Activated CD8-positive, alpha-beta memory T cell treated with anti-CD3 and anti-CD28 coated beads, Interleukin-2, amount 10 ng/mL, durations not matched to agents 7 days and 5 days (primary cell): ENCODE measurements at regions not wholly inside any gene's neighbourhood (a gene's known extent, or its start where the extent isn't known, plus 50 kb on each side); places are given as distances from the start of the nearest gene placed in this dataset.

Source experiments
- ATAC-seq: fragments of 150-1000 bp; cut with Tn5 transposase; one replicate; pipeline ENCODE4 v1.10.0; 2021; ENCODE audit warnings: moderate library complexity
- CTCF ChIA-PET: fragments of 350-600 bp; sonication (Branson Sonifier 250); formaldehyde crosslinking; loops from one replicate; lab custom pipeline; 2021; ENCODE audit warnings: antibody characterized with exemption; lab: Charles Lee
- DNase-seq: peaks from one replicate; pipeline ENCODE4 v3.0.0-alpha.2; 2020
- H3K27ac Mint-ChIP-seq: one replicate; pipeline ENCODE4 v1.8.0; 2021; ENCODE audit warnings: mild to moderate bottlenecking, mixed read lengths
- H3K27me3 Mint-ChIP-seq: one replicate; pipeline ENCODE4 v1.8.0; 2021; ENCODE audit warnings: mixed read lengths
- H3K36me3 Mint-ChIP-seq: one replicate; pipeline ENCODE4 v1.8.0; 2021; ENCODE audit warnings: mild to moderate bottlenecking, mixed read lengths
- H3K4me1 Mint-ChIP-seq: one replicate; pipeline ENCODE4 v1.8.0; 2021; ENCODE audit warnings: mixed read lengths
- H3K4me3 Mint-ChIP-seq: one replicate; pipeline ENCODE4 v1.8.0; 2021; ENCODE audit warnings: mild to moderate bottlenecking, moderate library complexity, mixed read lengths
- H3K9me3 Mint-ChIP-seq: one replicate; pipeline ENCODE4 v1.8.0; 2022; ENCODE audit warnings: low read depth, mixed read lengths

- no peak for ATAC-seq
- CTCF ChIA-PET = no interaction called here
These were observed 494.6 kb upstream of the TENM3 start for GRCh38 chr4:181748581-181748980.

GRCh38 chr4:181752516-181752915 is 490.7 kb upstream of the TENM3 start:
- no peak for ATAC-seq

More at GRCh38 chr4:181748581-181748980, 494.6 kb upstream of the TENM3 start:
- no peak overlapping the region for H3K4me3 Mint-ChIP-seq
- no peaks in the 10 kb centered on the region for H3K36me3 Mint-ChIP-seq
- H3K9me3 Mint-ChIP-seq = no peaks in the 10 kb centered on the region
- no peaks in the 10 kb centered on the region for H3K4me1 Mint-ChIP-seq
- H3K27me3 Mint-ChIP-seq = no peaks in the 10 kb centered on the region
- no peak overlapping the region for H3K27ac Mint-ChIP-seq
- DNase-seq = no peak

GRCh38 chr4:181753207-181753606 is 490.0 kb upstream of the TENM3 start:
- no peaks in the 10 kb centered on the region for H3K4me1 Mint-ChIP-seq
- no peaks in the 10 kb centered on the region for H3K27me3 Mint-ChIP-seq
- H3K36me3 Mint-ChIP-seq = no peaks in the 10 kb centered on the region
- peaks cover 3% of the 10 kb centered on the region for H3K9me3 Mint-ChIP-seq
- DNase-seq (no peak), ATAC-seq (no peak)
- no peak overlapping the region for H3K27ac Mint-ChIP-seq
- H3K4me3 Mint-ChIP-seq = no peak overlapping the region
- CTCF ChIA-PET = no interaction called here

More at GRCh38 chr4:181752516-181752915, 490.7 kb upstream of the TENM3 start:
- H3K4me1 Mint-ChIP-seq = no peaks in the 10 kb centered on the region
- CTCF ChIA-PET = no interaction called here
- H3K4me3 Mint-ChIP-seq = no peak overlapping the region
- no peak for DNase-seq
- no peaks in the 10 kb centered on the region for H3K9me3 Mint-ChIP-seq
- no peak overlapping the region for H3K27ac Mint-ChIP-seq
- no peaks in the 10 kb centered on the region for H3K36me3 Mint-ChIP-seq
- H3K27me3 Mint-ChIP-seq = no peaks in the 10 kb centered on the region

GRCh38 chr4:181755846-181756245 is 487.4 kb upstream of the TENM3 start:
- Mint-ChIP-seq H3K9me3 (peaks cover 3% of the 10 kb centered on the region), H3K27me3 (no peaks in the 10 kb centered on the region), H3K4me3 (no peak overlapping the region), H3K27ac (no peak overlapping the region), H3K36me3 (no peaks in the 10 kb centered on the region), H3K4me1 (no peaks in the 10 kb centered on the region)
- ATAC-seq (no peak), DNase-seq (no peak)
- CTCF ChIA-PET = no interaction called here

- H3K4me3 Mint-ChIP-seq = no peak overlapping the region
- H3K9me3 Mint-ChIP-seq = peaks cover 3% of the 10 kb centered on the region
- no peaks in the 10 kb centered on the region for H3K27me3 Mint-ChIP-seq
- ATAC-seq (no peak), DNase-seq (no peak)
- H3K4me1 Mint-ChIP-seq = no peaks in the 10 kb centered on the region
- no peak overlapping the region for H3K27ac Mint-ChIP-seq
- CTCF ChIA-PET = no interaction called here
- H3K36me3 Mint-ChIP-seq = no peaks in the 10 kb centered on the region
These were observed 486.6 kb upstream of the TENM3 start for GRCh38 chr4:181756451-181757095.

- H3K4me1 Mint-ChIP-seq = no peaks in the 10 kb centered on the region
- DNase-seq (no peak), ATAC-seq (no peak)
- no peaks in the 10 kb centered on the region for H3K36me3 Mint-ChIP-seq
- CTCF ChIA-PET = no interaction called here
- H3K27me3 Mint-ChIP-seq = no peaks in the 10 kb centered on the region
- peaks cover 3% of the 10 kb centered on the region for H3K9me3 Mint-ChIP-seq
- H3K4me3 Mint-ChIP-seq = no peak overlapping the region
- no peak overlapping the region for H3K27ac Mint-ChIP-seq
These were observed 486.1 kb upstream of the TENM3 start for GRCh38 chr4:181757098-181757497.

- ATAC-seq = no peak
- CTCF ChIA-PET = no interaction called here
- H3K27ac Mint-ChIP-seq = no peak overlapping the region
These were observed 485.1 kb upstream of the TENM3 start for GRCh38 chr4:181757910-181758660.

GRCh38 chr4:181760560-181760959 is 482.6 kb upstream of the TENM3 start:
- ATAC-seq (no peak), DNase-seq (no peak)
- CTCF ChIA-PET = no interaction called here
- Mint-ChIP-seq H3K9me3 (peaks cover 4% of the 10 kb centered on the region), H3K36me3 (no peaks in the 10 kb centered on the region), H3K27me3 (no peaks in the 10 kb centered on the region), H3K4me3 (no peak overlapping the region), H3K27ac (no peak overlapping the region), H3K4me1 (no peaks in the 10 kb centered on the region)

More at GRCh38 chr4:181757910-181758660, 485.1 kb upstream of the TENM3 start:
- DNase-seq = no peak
- no peak overlapping the region for H3K4me3 Mint-ChIP-seq
- H3K27me3 Mint-ChIP-seq = no peaks in the 10 kb centered on the region
- peaks cover 3% of the 10 kb centered on the region for H3K9me3 Mint-ChIP-seq
- no peaks in the 10 kb centered on the region for H3K36me3 Mint-ChIP-seq
- H3K4me1 Mint-ChIP-seq = no peaks in the 10 kb centered on the region

GRCh38 chr4:181761156-181761555 is 482.0 kb upstream of the TENM3 start:
- Mint-ChIP-seq H3K4me3 (no peak overlapping the region), H3K27ac (no peak overlapping the region), H3K27me3 (no peaks in the 10 kb centered on the region), H3K9me3 (peaks cover 6% of the 10 kb centered on the region), H3K36me3 (no peaks in the 10 kb centered on the region), H3K4me1 (no peaks in the 10 kb centered on the region)
- DNase-seq = no peak
- CTCF ChIA-PET = no interaction called here
- no peak for ATAC-seq

GRCh38 chr4:181766061-181766548 is 477.1 kb upstream of the TENM3 start:
- no peak for DNase-seq
- no peaks in the 10 kb centered on the region for H3K27me3 Mint-ChIP-seq
- CTCF ChIA-PET = no interaction called here
- no peak for ATAC-seq
- no peaks in the 10 kb centered on the region for H3K4me1 Mint-ChIP-seq
- peaks cover 8% of the 10 kb centered on the region for H3K9me3 Mint-ChIP-seq
- no peak overlapping the region for H3K27ac Mint-ChIP-seq
- no peaks in the 10 kb centered on the region for H3K36me3 Mint-ChIP-seq
- H3K4me3 Mint-ChIP-seq = no peak overlapping the region

GRCh38 chr4:181770971-181771370 is 472.2 kb upstream of the TENM3 start:
- H3K27ac Mint-ChIP-seq = no peak overlapping the region
- no peaks in the 10 kb centered on the region for H3K36me3 Mint-ChIP-seq
- peaks cover 11% of the 10 kb centered on the region for H3K9me3 Mint-ChIP-seq
- H3K27me3 Mint-ChIP-seq = no peaks in the 10 kb centered on the region
- no peak overlapping the region for H3K4me3 Mint-ChIP-seq
- ATAC-seq = no peak
- CTCF ChIA-PET = no interaction called here
- no peaks in the 10 kb centered on the region for H3K4me1 Mint-ChIP-seq
- no peak for DNase-seq

- CTCF ChIA-PET = no interaction called here
- no peaks in the 10 kb centered on the region for H3K36me3 Mint-ChIP-seq
- peaks cover 7% of the 10 kb centered on the region for H3K9me3 Mint-ChIP-seq
- no peaks in the 10 kb centered on the region for H3K4me1 Mint-ChIP-seq
- H3K27me3 Mint-ChIP-seq = no peaks in the 10 kb centered on the region
- no peak overlapping the region for H3K27ac Mint-ChIP-seq
- DNase-seq = no peak
- H3K4me3 Mint-ChIP-seq = no peak overlapping the region
- no peak for ATAC-seq
These were observed 467.9 kb upstream of the TENM3 start for GRCh38 chr4:181775298-181775697.

GRCh38 chr4:181776264-181777054 is 466.7 kb upstream of the TENM3 start:
- Mint-ChIP-seq H3K4me1 (no peaks in the 10 kb centered on the region), H3K36me3 (no peaks in the 10 kb centered on the region), H3K27me3 (no peaks in the 10 kb centered on the region), H3K27ac (no peak overlapping the region), H3K9me3 (peaks cover 7% of the 10 kb centered on the region), H3K4me3 (no peak overlapping the region)
- ATAC-seq (no peak), DNase-seq (no peak)
- CTCF ChIA-PET = no interaction called here
